ENCODE measurements at regions not wholly inside any gene's neighbourhood (a gene's known extent, or its start where the extent isn't known, plus 50 kb on each side); places are given as distances from the start of the nearest gene placed in this dataset.
"Not testable (repeated sequence)": the region's sequence is repeated elsewhere in the genome, so short reads cannot be mapped to it uniquely, and the experiment has no call there.

DNA sequence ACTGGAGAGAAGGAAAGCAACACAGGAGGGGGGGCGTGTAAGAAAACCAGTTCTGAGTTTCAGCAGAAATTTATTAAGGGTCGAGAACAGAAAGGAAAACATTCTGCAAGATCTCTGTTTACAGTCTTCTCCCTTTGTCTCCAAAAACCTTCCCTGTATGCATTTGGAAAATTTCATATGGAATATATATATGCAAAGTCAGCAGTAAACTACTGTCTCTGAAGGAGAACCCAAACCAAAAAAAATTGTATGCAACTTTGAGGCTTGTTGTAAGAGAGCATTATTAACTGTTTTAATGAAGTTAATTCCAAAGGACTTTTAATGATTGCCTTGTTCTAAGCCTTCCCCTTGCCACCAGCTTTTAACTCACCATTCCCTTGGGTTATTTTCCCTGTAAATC is 238.2 kb upstream of the GPR149 start:
- DNase-seq (ENCODE audit: low spot score), result no peak

- DNase-seq (ENCODE audit: low spot score), result no peak
Measured at GRCh38 chr3:154666542-154666941, 236.6 kb upstream of the GPR149 start.

DNA sequence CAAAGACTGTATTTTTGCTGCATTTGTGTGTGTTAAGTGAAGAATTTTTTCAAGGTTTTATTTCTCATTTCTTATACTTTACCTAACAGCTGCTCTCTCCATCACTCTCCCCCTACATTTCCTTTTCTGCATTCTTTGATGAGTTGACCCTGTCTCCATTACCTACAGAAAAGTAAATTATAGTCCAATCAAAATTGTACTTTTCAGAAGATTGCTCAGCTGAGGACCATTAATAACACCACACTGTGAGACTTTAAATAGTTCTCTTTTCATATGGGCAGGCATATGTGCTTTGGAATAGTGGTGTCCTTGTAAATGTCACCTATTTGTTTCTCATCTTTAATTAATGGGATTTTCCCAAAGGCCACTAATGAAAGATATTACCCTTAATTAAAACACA is 234.7 kb upstream of the GPR149 start:
- no peak for DNase-seq (ENCODE audit: low spot score)

GRCh38 chr3:154662851-154663250 is 232.9 kb upstream of the GPR149 start:
- no peak for DNase-seq (ENCODE audit: low spot score)

- DNase-seq (ENCODE audit: low spot score), result no peak
Measured at GRCh38 chr3:154660811-154661210, 230.8 kb upstream of the GPR149 start.

DNA sequence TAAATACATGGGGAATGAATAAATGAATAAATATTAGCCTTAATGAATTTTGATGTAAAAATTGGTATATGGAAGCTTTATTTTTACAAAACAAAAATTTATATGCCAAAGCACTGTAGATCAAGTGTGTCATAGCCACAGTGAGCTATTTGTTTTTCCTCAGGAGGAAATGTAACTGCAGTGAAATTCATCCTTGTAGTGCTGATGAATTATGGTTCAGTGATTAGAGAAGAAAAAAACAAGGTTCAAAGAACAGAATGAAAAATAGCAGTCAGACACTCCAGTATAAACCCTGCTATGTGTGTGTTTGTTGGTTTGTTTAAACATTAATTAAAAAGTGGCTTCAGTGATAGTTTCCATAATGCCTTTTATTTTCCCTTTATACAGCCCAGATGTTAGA is 228.0 kb upstream of the GPR149 start:
- DNase-seq (ENCODE audit: low spot score), result no peak

GRCh38 chr3:154657218-154657617 is 227.2 kb upstream of the GPR149 start:
- no peak for DNase-seq (ENCODE audit: low spot score)

- no peak for DNase-seq (ENCODE audit: low spot score)
Measured at GRCh38 chr3:154656486-154656885, 226.5 kb upstream of the GPR149 start.

DNA sequence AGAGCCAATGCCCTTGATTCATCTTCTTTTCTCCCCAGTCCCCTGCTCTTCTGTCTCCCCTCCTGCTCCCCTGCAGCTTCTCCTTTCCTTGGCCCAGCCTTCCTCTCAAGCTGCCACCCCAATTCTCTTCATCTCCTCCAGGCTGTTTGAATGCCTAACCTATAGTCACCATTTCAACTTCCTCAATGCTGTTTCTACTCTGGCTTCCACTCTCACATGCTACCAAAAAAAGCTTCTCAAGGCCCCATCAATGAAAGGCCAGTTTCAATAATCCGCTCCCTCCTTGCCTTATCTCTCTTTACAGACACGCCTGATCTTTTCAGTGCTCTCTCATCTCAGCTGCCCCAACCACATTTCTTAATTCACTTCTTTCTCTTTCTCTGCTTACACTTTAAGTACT is 212.2 kb upstream of the GPR149 start:
- no peak for DNase-seq (ENCODE audit: low spot score)

- no peak for DNase-seq (ENCODE audit: low spot score)
Measured at GRCh38 chr3:154625756-154626155, 195.8 kb upstream of the GPR149 start.

GRCh38 chr3:154619621-154620020 is 189.6 kb upstream of the GPR149 start:
- DNase-seq (ENCODE audit: low spot score), result not testable (repeated sequence)

GRCh38 chr3:154616298-154616697 is 186.3 kb upstream of the GPR149 start:
- no peak for DNase-seq (ENCODE audit: low spot score)

DNA sequence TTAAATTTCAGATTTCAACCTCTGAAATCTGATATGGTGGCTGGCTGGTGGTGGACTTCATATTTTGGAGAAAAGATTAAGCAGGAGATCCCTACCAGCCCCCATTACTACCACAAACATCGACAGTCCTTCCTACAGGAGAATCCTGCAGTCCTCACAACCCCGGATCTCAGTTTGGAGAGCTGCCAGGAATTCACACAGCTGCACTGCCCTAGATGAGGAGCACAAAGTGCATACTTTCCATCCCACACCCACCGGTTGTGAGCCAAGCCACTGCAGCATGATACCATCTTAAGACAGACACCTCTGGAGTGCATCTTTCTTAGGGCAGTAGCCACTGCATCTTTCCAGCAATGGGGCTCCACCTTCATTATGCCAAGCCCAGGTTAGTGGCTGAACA is 185.5 kb upstream of the GPR149 start:
- DNase-seq (ENCODE audit: low spot score), result no peak

DNA sequence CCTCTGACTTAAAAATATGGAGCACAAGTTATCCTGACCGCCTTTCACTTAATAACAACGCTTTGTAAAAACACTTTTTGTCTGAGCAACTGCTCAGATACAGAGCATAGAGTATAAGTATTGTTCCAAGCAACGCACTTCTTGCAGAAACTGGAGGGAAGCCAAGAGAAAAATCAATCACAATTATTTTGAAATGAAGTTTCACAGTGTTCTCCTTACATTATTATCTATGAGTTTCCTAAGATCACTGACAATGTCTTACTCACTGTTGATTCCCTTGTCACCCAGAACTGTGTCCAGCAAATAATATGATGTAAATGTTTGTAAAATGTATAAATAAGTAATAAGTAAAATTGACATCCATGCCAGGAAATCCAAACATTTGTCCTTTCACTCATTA is 184.6 kb upstream of the GPR149 start:
- DNase-seq (ENCODE audit: low spot score), result peak; percentile 47

DNA sequence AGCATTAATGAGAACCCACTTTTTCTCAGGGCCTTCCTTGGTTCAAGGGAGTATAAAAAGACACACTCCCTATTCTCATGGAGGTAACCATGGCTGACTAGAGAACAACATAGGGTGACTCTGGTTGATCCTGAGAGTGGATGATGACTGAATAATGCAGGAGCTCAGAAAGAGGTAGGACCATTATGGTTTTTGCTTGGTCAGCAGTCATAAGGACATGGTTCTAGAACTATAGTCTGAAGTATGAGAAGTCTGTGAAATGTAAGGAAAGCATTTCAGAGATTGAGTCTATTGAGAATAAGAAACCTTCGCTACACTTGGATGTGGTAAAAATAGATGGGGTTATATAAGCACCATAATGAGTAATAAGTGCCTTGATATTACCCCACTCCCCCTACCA is 184.1 kb upstream of the GPR149 start:
- DNase-seq (ENCODE audit: low spot score), result no peak

GRCh38 chr3:154602241-154602640 is 172.3 kb upstream of the GPR149 start:
- DNase-seq (ENCODE audit: low spot score), result no peak

GRCh38 chr3:154598166-154598565 is 168.2 kb upstream of the GPR149 start:
- no peak for DNase-seq (ENCODE audit: low spot score)

DNA sequence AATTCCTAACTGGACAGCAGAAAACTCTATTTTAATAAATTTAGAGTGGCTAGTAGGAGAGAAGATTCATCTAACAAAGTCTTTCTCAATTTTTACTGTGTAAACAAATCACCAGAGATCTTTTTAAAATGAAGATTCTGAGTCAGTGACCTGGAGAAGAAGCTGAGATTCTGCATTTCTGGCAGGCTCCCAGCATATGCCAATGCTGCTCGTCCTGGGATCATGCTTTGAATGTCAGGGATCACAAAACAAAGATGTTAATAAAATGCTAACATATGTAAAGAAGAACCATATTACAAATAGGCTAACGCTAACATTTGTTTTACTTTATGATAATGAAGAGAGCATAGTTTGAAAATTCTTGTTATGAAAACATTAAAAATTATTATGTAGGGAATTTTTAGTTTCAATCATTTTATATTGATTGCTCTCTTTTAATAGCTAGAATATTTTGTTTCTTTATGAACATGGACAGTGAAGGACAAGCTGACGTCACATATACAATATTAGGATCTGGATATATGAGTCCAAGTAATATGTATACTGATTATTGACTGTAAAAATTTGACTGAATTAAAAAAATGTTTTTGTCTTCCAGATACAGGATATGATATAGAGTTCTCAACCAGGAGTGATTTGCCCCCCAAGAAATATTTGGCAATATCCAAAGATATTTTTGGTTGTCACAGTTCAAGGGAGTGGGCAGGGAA is 160.8 kb upstream of the GPR149 start:
- no peak for DNase-seq (ENCODE audit: low spot score)

DNA sequence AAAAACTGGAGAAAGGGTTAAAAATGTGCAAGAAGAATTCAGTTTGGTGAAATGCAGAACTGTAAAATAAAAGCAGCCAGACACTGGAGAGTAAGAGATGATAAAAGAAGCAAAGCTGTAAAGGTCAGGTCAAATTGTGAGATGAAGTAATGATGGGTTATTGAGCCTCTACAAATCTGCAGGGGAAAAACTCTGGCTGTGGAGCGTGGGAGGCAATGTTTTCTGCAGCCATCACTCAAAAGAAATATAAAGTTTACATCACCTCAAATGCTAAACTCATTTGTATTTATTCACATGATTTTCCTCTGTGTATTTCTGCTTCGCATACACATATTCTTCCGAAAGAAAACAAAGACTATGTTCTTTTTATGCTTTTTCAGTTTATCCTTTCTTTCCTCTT is 158.8 kb upstream of the GPR149 start:
- no peak for DNase-seq (ENCODE audit: low spot score)

GRCh38 chr3:154584974-154585373 is 155.0 kb upstream of the GPR149 start:
- DNase-seq (ENCODE audit: low spot score), result no peak

DNA sequence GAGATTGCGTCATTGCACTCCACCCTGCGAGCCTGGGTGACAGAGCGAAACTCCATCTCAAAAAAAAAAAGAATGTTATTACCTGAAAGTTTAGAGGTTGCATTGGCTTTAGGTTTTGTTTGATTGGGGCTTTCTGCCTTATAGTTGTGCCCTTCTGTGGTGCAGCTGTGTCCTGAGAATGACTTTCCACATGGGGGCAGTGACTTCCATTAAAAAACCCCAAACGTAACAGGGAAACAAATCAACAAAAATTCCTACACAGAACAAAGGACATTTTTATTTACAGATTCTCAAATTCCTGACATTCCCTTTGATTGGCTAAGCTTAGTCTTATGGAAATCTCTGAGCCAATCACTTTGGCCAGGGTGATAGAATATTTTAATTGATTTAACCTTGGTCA is 154.1 kb upstream of the GPR149 start:
- DNase-seq (ENCODE audit: low spot score), result no peak

- DNase-seq (ENCODE audit: low spot score), result no peak
Measured at GRCh38 chr3:154583086-154583634, 153.2 kb upstream of the GPR149 start.

GRCh38 chr3:154582501-154582900 is 152.5 kb upstream of the GPR149 start:
- no peak for DNase-seq (ENCODE audit: low spot score)

GRCh38 chr3:154571553-154572226 is 141.7 kb upstream of the GPR149 start:
- no peak for DNase-seq (ENCODE audit: low spot score)
